ENCODE measurements at regions not wholly inside any gene's neighbourhood (a gene's known extent, or its start where the extent isn't known, plus 50 kb on each side); places are given as distances from the start of the nearest gene placed in this dataset.
"Not testable (repeated sequence)": the region's sequence is repeated elsewhere in the genome, so short reads cannot be mapped to it uniquely, and the experiment has no call there.

DNA sequence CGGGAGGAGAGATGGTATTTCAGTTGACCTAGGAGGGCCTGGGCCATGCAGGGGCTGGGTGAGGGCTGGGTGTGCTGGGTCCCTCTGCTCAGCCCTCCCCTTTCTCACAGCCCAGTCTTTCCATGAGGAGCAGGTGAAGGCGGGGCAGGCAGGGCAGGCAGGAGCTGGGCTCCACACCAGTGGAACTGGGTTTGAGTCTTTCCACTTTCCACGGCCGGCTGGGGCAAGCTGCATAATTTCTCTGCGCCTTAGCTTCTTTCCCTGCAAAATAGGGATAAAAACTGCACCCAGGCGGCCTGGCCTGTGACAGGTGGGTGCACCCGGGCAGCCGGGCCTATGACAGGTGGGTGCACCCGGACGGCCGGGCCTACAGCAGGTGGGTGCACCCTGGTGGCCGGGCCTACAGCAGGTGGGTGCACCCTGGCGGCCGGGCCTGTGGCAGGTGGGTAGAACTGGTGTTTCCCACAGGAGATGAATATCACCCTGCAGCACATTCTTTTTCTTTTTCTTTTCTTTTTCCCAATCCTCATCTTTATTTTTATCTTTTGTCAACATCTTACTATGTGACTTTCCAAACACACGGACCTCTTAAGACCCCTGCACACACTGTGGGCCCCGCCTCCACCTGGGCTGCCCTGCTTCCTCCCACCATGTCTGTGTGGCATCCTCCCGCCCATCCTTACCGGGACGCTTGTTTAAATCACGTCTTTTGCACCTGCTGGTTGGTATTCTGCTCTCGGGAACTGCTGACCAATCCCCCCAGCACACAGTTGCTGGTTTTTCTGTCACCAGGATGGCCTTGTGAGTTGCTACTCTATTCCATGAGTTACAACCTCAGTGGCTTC is 111.3 kb downstream of the NPIPB11 start:
- not testable (repeated sequence) for DNase-seq (ENCODE audit: low spot score)

- not testable (repeated sequence) for DNase-seq (ENCODE audit: low spot score)
Measured at GRCh38 chr16:29294400-29294933, 112.0 kb downstream of the NPIPB11 start.

GRCh38 chr16:29293545-29293944 is 113.0 kb downstream of the NPIPB11 start:
- not testable (repeated sequence) for DNase-seq (ENCODE audit: low spot score)

DNA sequence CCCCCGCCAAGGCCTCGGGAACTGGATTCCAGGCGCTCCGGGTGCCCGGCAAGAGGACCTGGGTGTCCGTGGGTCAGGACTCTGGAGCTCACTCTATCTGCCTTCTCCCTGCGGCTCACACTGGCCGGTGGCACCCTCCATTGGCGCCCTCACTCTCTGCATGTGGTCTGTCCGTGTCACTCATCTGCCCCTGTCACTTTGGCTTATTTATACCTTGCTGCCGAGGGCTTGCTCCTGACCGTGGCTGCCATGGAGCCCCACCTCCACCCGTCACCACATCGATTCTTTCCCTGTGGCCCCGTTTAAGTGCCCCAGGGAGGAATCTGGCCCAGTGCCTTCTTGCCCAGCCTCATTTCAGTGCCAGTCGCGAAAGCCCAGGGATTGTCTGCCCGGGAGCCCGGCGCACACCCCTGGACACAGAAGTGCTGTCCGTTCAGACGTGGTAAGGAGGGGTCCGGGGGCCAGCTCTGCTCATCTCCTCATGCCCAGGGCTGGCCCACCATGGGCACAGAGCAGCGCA is 113.5 kb downstream of the NPIPB11 start:
- not testable (repeated sequence) for DNase-seq (ENCODE audit: low spot score)

GRCh38 chr16:29291329-29292271 is 114.9 kb downstream of the NPIPB11 start:
- not testable (repeated sequence) for DNase-seq (ENCODE audit: low spot score)

DNA sequence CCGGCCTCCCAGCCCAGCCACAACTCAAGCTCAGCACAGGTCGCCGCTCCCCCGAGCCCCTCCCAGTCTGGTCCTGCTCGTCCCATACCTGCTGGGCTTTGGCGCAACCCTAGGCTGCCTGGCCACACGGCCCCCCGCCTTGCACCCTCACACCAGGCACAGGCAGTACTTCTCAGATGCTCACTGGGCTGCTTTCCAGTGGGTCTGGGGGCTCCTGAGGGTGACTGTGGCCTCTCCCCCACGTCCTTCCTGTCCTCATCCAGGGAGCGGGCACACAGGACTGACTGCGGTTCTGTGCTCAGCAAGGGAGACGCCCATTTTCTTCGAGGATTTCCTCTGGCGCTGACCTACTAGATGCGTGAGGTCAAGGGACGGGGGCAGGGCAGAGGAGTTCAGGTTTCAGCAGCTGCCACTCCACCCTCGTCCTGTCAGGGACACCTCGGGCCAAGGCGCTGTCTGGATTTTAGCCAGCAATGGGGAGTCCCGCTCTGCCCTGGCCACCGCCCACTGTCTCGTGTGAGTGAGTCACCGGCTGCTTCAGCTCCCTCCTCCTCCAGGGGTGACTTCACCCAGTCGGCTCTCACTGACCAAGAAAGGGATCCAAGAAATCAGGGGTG is 115.8 kb downstream of the NPIPB11 start:
- no peak for DNase-seq (ENCODE audit: low spot score)

DNA sequence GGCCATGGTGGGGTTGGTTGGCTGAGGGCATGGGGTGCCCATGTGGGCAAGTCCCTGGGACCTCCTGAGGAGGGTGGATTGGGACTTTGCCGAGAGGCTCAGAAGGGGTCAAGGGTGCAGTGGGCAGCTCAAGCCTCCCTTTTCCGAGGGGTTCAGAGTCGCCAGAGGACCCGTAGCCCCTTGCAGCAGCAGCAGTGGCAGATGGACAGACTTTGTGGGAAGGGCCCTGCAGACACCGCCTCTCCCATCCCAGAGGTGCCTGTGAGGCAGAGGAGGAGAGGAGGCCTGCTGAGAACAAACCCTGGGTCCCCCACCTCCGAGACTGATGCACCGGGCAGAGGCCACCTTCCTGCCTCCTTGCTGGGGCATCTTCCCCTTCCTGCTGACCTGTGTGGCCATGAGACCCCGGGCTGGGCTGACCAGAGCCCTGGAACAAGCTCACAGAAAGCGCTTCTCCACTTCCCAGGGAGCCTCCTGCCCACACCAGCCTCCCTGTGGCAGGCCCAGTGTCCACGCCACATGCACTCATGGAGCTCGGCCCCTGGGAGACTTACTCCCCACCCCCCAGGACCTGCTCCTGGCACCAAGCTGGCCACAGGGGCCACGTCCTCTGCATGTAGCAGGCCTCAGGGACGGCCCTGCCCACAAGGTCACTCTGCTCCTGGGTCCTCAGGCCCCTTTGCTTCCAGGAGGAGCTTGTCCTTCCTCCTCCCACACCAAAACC is 116.8 kb downstream of the NPIPB11 start:
- DNase-seq (ENCODE audit: low spot score): not testable (repeated sequence)

DNA sequence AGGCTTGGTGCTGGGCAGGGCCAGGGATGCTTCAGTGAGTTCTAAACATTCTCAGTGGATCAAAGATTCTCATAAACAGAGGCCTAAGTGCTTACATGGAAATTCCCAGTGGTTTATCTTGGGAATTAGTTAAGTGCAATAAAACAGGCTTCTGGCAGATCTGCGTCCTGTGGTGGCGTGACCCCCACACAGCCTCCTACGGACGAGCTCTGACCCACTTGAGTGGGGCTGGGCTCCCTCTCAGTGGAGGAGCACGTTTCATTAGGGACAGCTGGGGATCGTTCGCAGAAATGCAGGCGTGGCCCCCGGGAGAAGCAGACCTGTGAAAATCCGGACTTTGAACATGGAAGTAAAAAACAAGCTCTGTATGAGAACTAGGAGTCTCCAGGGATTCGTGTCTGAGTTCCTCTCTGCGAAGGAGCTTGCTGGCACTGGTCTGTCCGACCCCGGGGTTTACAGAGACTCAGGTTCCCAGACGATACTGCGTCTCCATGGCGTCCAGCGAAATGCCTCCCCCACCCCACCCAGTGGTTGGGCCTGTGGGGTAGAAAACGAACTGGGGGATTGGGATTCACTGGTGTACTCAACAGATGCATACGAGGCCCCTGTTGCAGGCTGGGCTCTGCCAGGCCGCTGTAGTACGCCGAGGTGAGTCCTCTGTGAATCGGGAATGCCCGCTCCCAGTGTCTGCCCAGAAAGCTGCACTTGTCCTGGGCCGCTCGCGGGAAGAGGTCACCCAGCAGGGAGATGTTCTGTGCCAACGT is 117.6 kb downstream of the NPIPB11 start:
- not testable (repeated sequence) for DNase-seq (ENCODE audit: low spot score)

DNA sequence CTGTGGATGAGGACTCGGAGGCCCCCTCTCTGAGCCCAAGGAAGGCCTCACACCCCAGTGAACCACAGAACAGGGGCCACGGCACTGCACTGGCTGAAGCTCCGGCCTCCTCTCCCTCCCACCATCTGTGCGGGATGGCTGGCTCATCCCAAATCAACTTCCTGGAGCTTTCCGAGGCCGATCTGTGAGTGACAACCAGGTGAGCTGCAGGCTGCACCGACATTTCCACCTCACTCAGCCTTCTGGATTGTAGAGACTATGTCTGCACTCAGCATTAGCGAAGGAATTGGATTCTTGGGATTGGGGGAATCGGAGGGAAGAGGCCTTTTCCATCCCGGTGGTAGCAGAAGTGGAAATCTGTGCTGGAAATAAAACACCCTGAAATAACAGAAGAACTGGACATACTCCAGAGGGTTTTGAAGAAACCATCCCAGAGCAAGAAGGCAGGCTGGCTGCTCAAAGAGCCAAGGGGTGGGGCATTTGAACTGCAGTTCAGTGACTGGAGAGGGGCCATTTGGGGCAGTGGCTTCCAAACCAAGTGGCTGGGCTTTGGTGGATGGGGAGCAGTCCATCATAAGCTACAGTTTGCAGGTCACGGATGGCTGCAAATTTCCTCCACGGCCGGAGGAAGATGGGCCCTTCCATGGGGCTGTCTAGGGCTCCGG is 118.5 kb downstream of the NPIPB11 start:
- DNase-seq (ENCODE audit: low spot score): not testable (repeated sequence)

GRCh38 chr16:29287246-29287645 is 119.3 kb downstream of the NPIPB11 start:
- DNase-seq (ENCODE audit: low spot score): not testable (repeated sequence)

- DNase-seq (ENCODE audit: low spot score): not testable (repeated sequence)
Measured at GRCh38 chr16:29286796-29287195, 119.7 kb downstream of the NPIPB11 start.

- not testable (repeated sequence) for DNase-seq (ENCODE audit: low spot score)
Measured at GRCh38 chr16:29286161-29286560, 120.3 kb downstream of the NPIPB11 start.

- not testable (repeated sequence) for DNase-seq (ENCODE audit: low spot score)
Measured at GRCh38 chr16:29285151-29285885, 121.2 kb downstream of the NPIPB11 start.

- DNase-seq (ENCODE audit: low spot score): not testable (repeated sequence)
Measured at GRCh38 chr16:29284723-29285122, 121.8 kb downstream of the NPIPB11 start.

DNA sequence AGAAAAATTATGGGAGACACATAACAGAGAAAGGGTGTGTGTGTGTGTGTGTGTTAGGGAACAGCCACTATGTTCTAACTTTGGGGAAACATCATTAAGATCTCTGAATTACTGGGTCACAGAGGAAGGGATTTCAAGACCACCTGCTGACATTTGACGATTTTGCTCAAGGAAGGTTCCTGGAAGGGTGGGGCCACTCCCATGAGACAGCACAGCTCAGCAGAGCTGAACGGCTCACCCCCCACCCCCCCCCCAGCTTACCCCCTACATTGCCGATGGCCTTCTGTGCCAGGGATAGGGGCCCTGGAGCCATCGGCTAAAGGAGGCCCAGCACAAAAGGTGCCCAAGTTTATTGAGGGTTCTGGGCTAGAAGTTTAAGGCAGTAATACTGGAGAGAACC is 122.4 kb downstream of the NPIPB11 start:
- not testable (repeated sequence) for DNase-seq (ENCODE audit: low spot score)

DNA sequence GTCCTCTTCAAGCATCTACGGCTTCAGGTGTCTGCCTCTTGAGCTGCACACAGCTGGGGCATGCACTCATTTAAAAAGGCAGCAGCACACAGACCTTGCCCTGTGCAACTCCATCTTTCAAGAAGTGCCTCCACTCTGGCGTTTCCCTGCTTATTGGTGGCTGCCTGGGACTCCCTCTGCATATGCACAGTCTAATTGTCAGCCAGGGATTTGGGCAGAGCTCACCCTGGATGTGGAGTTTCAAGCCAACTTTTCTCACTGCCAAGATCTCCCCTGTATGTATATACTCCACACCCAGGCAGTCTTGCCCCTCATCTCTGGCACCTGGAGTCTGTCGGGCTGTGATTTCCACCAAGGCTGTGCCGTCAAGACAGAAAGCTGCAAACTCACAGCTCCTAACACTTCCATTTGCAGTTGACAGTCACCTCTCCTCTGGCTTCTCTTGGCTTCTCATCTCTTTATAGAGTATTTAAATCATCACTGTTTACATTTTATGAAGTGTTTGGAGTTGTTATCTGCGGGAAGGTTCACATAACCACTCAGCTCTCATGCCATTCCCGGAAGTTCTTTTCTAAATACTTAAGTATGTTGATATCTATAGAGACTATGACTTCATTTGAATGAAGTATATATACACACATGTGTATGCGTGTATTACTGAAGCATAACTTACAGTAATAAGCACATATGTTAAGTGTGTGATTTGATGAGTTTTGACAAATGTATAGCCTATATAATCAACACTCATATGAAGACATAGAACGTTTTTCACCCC is 128.2 kb downstream of the NPIPB11 start:
- DNase-seq (ENCODE audit: low spot score): not testable (repeated sequence)

GRCh38 chr16:29276446-29276845 is 130.1 kb downstream of the NPIPB11 start:
- DNase-seq (ENCODE audit: low spot score): not testable (repeated sequence)

All from D341Med (cell line).